ENCODE measurements at regions not wholly inside any gene's neighbourhood (a gene's known extent, or its start where the extent isn't known, plus 50 kb on each side); places are given as distances from the start of the nearest gene placed in this dataset.

GRCh38 chr11:134576721-134577171 is 164.7 kb upstream of the B3GAT1 start:
- Histone ChIP-seq H3K4me2 (ENCODE audit: insufficient read depth, low read length) (no peak overlapping the region), H3K9ac (ENCODE audit: insufficient read depth in 1 of 2, low read depth in 2 of 2, low read length in 2 of 2) (no peak overlapping the region), H3K27ac (ENCODE audit: extremely low read depth, low read depth, low read length) (no peak overlapping the region), H3K36me3 (ENCODE audit: control insufficient read depth, insufficient read depth, low read length) (no peaks in the 10 kb centered on the region), H3K79me2 (ENCODE audit: control insufficient read depth, insufficient read depth, low read length) (no peaks in the 10 kb centered on the region), H3K9me1 (ENCODE audit: control insufficient read depth, insufficient read depth, low read length) (no peaks in the 10 kb centered on the region), H2AFZ (ENCODE audit: low read depth, low read length) (no peak overlapping the region), H4K20me1 (replicated peaks; ENCODE audit: control insufficient read depth, insufficient read depth, low read length) (no peaks in the 10 kb centered on the region), H3K4me3 (no peak overlapping the region), H3K9me3 (replicated peaks; ENCODE audit: control insufficient read depth, insufficient read depth, low read depth, low read length) (no peaks in the 10 kb centered on the region), H3K4me1 (replicated peaks in 1 of 2; ENCODE audit: control insufficient read depth in 2 of 2, insufficient read depth in 2 of 2, low read length in 2 of 2) (no peaks in the 10 kb centered on the region), H3K27me3 (ENCODE audit: control insufficient read depth in 2 of 2, insufficient read depth in 2 of 2, low read length in 2 of 2) (peaks cover 10 to 73% of the 10 kb centered on the region in 2 experiments; a peak in 4 of 5 replicates)
- CTCF ChIA-PET (ENCODE audit: low intra/inter-chr PET ratio) = no interaction called here
- DNase-seq (ENCODE audit: extremely low read depth in 1 of 4, low spot score in 3 of 4) (no peak), ATAC-seq (no peak), FAIRE-seq (no peak)
- intact Hi-C loops (cut with micrococcal nuclease) = no loop called here
- in situ Hi-C loops (cut with MboI) = no loop called here
- no peak for TF ChIP-seq CEBPG (CRISPR knock-in tag; IDR thresholded peaks at IDR 0.05)
- no peak for TF ChIP-seq CEBPG (tag; conservative IDR thresholded peaks at IDR 0.05 in 1 of 2, IDR thresholded peaks at IDR 0.05 in 1 of 2)
- no peak for TF ChIP-seq SMARCB1 (IDR thresholded peaks at IDR 0.05; ENCODE audit: insufficient read length, low read depth)
- TF ChIP-seq FOXO4 (CRISPR knock-in tag; IDR thresholded peaks at IDR 0.05) = no peak
- TF ChIP-seq ZBED1 (IDR thresholded peaks at IDR 0.05) = no peak
- TF ChIP-seq HLTF (IDR thresholded peaks at IDR 0.05) = no peak
- TF ChIP-seq SOX6 (IDR thresholded peaks at IDR 0.05) = no peak
- no peak for TF ChIP-seq NFATC3 (IDR thresholded peaks at IDR 0.05)
- TF ChIP-seq GTF3C2 (IDR thresholded peaks at IDR 0.05; ENCODE audit: borderline replicate concordance, extremely low read depth, insufficient read length) = no peak
- no peak for TF ChIP-seq HINFP (tag; conservative IDR thresholded peaks at IDR 0.05; ENCODE audit: low read depth)
- TF ChIP-seq MCM2 (IDR thresholded peaks at IDR 0.05; ENCODE audit: low read depth) = no peak
- no TSS peak for BruUV-seq (replicated peaks)
- POLR2A ChIA-PET = interaction anchor here (0.5 kb wide), 1 partner anchor 37 kb away, joined by 3 read pairs; no protein-coding TSS in a partner anchor
- WGBS (ENCODE audit: insufficient coverage, low coverage, missing lambda C conversion rate) = 1% methylated on average over 8 of the region's 8 CpGs
